ENCODE measurements at regions not wholly inside any gene's neighbourhood (a gene's known extent, or its start where the extent isn't known, plus 50 kb on each side); places are given as distances from the start of the nearest gene placed in this dataset.

DNA sequence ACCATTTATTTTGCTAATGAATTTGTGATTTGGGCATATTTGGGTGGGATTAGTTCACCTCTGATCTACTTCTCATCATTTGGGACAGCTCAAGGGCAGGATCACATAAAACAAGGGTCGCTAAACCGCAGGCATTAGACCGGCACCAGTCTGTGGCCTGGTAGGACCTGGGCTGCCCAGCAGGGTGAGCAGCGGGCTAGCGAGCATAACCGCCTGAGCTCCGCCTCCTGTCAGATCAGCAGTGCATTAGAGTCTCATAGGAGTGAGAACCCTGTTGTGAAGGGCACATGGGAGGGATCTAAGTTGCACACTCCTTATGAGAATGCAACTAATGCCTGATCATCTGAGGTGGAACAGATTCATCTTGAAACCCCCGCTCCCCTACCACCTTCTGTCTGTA, 785.3 kb downstream of the TRHDE start:
- Histone ChIP-seq H3K36me3 (ENCODE audit: low read depth, missing control alignments) (no peaks in the 10 kb centered on the region), H3K4me3 (no peak overlapping the region), H3K9me3 (no peaks in the 10 kb centered on the region), H3K27me3 (no peaks in the 10 kb centered on the region), H3K4me1 (no peaks in the 10 kb centered on the region), H3K27ac (no peak overlapping the region)
- TF ChIP-seq, protein P1, sequence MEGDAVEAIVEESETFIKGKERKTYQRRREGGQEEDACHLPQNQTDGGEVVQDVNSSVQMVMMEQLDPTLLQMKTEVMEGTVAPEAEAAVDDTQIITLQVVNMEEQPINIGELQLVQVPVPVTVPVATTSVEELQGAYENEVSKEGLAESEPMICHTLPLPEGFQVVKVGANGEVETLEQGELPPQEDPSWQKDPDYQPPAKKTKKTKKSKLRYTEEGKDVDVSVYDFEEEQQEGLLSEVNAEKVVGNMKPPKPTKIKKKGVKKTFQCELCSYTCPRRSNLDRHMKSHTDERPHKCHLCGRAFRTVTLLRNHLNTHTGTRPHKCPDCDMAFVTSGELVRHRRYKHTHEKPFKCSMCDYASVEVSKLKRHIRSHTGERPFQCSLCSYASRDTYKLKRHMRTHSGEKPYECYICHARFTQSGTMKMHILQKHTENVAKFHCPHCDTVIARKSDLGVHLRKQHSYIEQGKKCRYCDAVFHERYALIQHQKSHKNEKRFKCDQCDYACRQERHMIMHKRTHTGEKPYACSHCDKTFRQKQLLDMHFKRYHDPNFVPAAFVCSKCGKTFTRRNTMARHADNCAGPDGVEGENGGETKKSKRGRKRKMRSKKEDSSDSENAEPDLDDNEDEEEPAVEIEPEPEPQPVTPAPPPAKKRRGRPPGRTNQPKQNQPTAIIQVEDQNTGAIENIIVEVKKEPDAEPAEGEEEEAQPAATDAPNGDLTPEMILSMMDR (IDR thresholded peaks at IDR 0.05) = no peak
- no peak for TF ChIP-seq POLR2A (IDR thresholded peaks at IDR 0.05)
- 90 to 95% methylated on average over 2 to 8 of the region's 8 CpGs for WGBS, 2 donors
- no peak for DNase-seq
- intact Hi-C loops (cut with DNase I; ENCODE audit: low total_unique reads) = no loop called here

DNA sequence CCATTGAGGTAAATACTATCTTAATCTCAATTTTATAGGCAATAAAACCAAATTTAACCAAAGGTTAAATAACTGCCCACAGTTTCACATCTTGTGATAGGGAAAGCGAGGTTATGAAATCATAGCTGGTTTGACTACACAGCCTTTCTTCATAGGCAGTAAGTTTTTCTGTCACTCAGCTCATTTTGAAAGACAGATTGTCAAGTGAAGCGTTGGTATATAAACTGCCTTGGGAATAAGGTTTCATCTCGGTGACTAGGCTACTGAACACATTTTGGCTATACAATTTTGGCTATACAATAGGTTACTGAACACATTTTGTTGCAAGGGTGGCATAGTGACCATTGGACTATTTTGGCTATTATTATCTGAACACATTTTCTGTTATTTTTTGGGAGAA, 793.7 kb downstream of the TRHDE start:
- Histone ChIP-seq H3K4me3 (no peak overlapping the region), H3K27me3 (no peaks in the 10 kb centered on the region), H3K4me1 (no peaks in the 10 kb centered on the region), H3K36me3 (ENCODE audit: low read depth, missing control alignments) (no peaks in the 10 kb centered on the region), H3K9me3 (no peaks in the 10 kb centered on the region), H3K27ac (no peak overlapping the region)
- WGBS, 2 donors = 86 to 94% methylated on average over 3 of the region's 3 CpGs
- intact Hi-C loops (cut with DNase I; ENCODE audit: low total_unique reads) = no loop called here
- DNase-seq = no peak
- TF ChIP-seq, protein P1 (IDR thresholded peaks at IDR 0.05) = no peak
- no peak for TF ChIP-seq POLR2A (IDR thresholded peaks at IDR 0.05)

DNA sequence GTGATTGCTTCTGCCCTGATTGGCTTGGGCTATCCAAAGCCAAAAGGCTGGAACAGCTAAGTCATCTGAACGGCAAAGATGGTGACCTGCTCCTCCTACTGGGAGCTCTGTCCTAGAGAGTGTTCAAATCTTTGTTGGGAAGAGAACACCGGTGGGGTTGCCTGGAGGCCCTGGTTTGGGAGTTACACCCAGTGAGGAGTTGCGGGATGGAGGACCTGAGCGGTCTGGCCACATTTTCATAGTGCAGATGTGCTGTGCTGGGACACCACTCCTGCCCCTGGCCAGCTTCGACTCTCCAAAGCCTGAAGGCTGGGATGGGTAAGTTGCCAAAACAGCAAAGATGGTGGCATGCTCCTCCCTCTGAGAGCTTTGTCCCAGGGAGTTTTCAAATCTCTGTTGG, 795.4 kb downstream of the TRHDE start:
- no peak overlapping the region for H3K4me3 ChIP-seq
- 93 to 94% methylated on average over 4 to 5 of the region's 5 CpGs for WGBS, 2 donors
- intact Hi-C loops (cut with DNase I; ENCODE audit: low total_unique reads) = no loop called here
- no peaks in the 10 kb centered on the region for H3K27me3 ChIP-seq
- no peak for TF ChIP-seq POLR2A (IDR thresholded peaks at IDR 0.05)
- TF ChIP-seq, protein P1 (IDR thresholded peaks at IDR 0.05) = no peak
- H3K27ac ChIP-seq = no peak overlapping the region
- H3K4me1 ChIP-seq = no peaks in the 10 kb centered on the region
- no peak for DNase-seq
- H3K9me3 ChIP-seq = no peaks in the 10 kb centered on the region
- no peaks in the 10 kb centered on the region for H3K36me3 ChIP-seq (ENCODE audit: low read depth, missing control alignments)

DNA sequence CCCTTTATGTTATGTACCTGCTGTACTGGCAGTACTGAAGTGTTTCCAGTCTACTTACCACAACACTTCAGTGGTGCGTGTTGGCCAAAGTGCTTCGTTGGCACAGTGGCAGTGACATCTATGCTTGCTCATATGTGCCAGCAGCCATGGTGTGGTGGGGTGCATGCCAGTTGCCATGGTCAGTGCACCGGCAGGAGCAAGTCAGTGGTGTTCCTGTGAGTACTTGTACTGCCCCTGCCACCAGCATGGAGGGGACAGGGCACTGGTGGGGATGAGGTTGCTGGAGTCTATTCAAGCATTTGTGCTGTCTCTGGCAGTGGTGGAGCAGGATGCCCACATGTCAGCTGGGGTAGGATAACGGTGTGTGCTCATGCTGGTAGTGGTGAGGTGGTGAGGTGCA, 800.0 kb downstream of the TRHDE start:
- intact Hi-C loops (cut with DNase I; ENCODE audit: low total_unique reads) = no loop called here
- no peak for TF ChIP-seq POLR2A (IDR thresholded peaks at IDR 0.05)
- TF ChIP-seq, protein P1 (IDR thresholded peaks at IDR 0.05) = no peak
- no peak for DNase-seq
- no peaks in the 10 kb centered on the region for H3K36me3 ChIP-seq (ENCODE audit: low read depth, missing control alignments)
- H3K27me3 ChIP-seq = no peaks in the 10 kb centered on the region
- H3K27ac ChIP-seq = no peak overlapping the region
- H3K9me3 ChIP-seq = no peaks in the 10 kb centered on the region
- 91 to 96% methylated on average over 3 to 4 of the region's 4 CpGs for WGBS, 2 donors
- H3K4me1 ChIP-seq = no peaks in the 10 kb centered on the region
- no peak overlapping the region for H3K4me3 ChIP-seq

DNA sequence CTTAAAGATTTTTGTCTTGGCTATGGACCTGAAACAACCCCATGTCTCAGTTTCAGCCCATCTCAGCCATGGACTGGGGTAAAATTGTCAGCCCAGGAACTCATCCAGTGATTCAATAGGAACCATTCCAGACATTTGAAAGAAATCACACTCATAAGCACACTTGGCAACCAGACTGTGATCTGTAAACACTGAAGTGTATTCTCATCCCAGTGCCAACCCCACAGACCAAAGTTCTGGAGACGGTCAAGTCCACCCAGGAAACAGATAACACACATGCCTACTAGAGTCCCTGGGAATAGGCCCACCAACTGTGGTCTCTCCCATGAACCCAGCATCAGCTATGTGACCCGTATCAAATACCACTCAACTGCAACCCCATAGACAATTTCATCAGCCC, 804.6 kb downstream of the TRHDE start:
- H3K9me3 ChIP-seq = no peaks in the 10 kb centered on the region
- no peaks in the 10 kb centered on the region for H3K4me1 ChIP-seq
- H3K27ac ChIP-seq = no peak overlapping the region
- H3K36me3 ChIP-seq (ENCODE audit: low read depth, missing control alignments) = no peaks in the 10 kb centered on the region
- no peak for TF ChIP-seq POLR2A (IDR thresholded peaks at IDR 0.05)
- TF ChIP-seq, protein P1 (IDR thresholded peaks at IDR 0.05) = no peak
- intact Hi-C loops (cut with DNase I; ENCODE audit: low total_unique reads) = no loop called here
- no peaks in the 10 kb centered on the region for H3K27me3 ChIP-seq
- H3K4me3 ChIP-seq = no peak overlapping the region
- no peak for DNase-seq
- WGBS, 2 donors = 83 to 91% methylated on average over 2 of the region's 2 CpGs

Measured in testis (tissue), 2 donors.